GM19397 (cell line): ENCODE measurements at regions not wholly inside any gene's neighbourhood (a gene's known extent, or its start where the extent isn't known, plus 50 kb on each side); places are given as distances from the start of the nearest gene placed in this dataset.
"Not testable (repeated sequence)": the region's sequence is repeated elsewhere in the genome, so short reads cannot be mapped to it uniquely, and the experiment has no call there.

Source experiments
- ATAC-seq: cut with Tn5 transposase; IDR thresholded peaks from one replicate; pipeline ENCODE4 v1.9.1; 2021; ENCODE audit warnings: mild to moderate bottlenecking, moderate library complexity; ENCODE audit not compliant: unreplicated experiment

DNA sequence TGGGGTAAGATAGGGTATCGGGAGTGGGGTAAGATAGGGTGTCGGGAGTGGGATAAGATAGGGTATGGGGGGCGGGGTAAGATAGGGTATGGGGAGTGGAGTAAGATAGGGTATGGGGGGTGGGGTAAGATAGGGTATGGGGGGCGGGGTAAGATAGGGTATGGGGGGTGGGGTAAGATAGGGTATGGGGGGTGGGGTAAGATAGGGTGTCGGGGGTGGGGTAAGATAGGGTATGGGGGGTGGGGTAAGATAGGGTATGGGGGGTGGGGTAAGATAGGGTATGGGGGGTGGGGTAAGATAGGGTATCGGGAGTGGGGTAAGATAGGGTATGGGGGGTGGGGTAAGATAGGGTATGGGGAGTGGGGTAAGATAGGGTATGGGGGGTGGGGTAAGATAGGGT lies 269.5 kb downstream of the TCERG1L start:
- not testable (repeated sequence) for ATAC-seq
